ENCODE measurements at regions not wholly inside any gene's neighbourhood (a gene's known extent, or its start where the extent isn't known, plus 50 kb on each side); places are given as distances from the start of the nearest gene placed in this dataset.

GRCh38 chr20:40120827-40121226, 568.2 kb downstream of the MAFB start:
- no peak for DNase-seq

- DNase-seq, result no peak
Measured at GRCh38 chr20:40111282-40111681, 577.8 kb downstream of the MAFB start.

- no peak for DNase-seq
Measured at GRCh38 chr20:40110311-40110831, 578.7 kb downstream of the MAFB start.

- no peak for DNase-seq
Measured at GRCh38 chr20:40109136-40109535, 579.9 kb downstream of the MAFB start.

- DNase-seq, result no peak
Measured at GRCh38 chr20:40108321-40108720, 580.7 kb downstream of the MAFB start.

GRCh38 chr20:40104959-40105358, 584.1 kb downstream of the MAFB start:
- no peak for DNase-seq

- DNase-seq, result no peak
Measured at GRCh38 chr20:40103420-40103819, 585.6 kb downstream of the MAFB start.

GRCh38 chr20:40101560-40101959, 587.5 kb downstream of the MAFB start:
- DNase-seq, result no peak

GRCh38 chr20:40100261-40100660, 588.8 kb downstream of the MAFB start:
- DNase-seq, result no peak

- no peak for DNase-seq
Measured at GRCh38 chr20:40090236-40090635, 598.8 kb downstream of the MAFB start.

- no peak for DNase-seq
Measured at GRCh38 chr20:40087496-40087895, 601.5 kb downstream of the MAFB start.

- DNase-seq, result no peak
Measured at GRCh38 chr20:40085513-40085912, 603.5 kb downstream of the MAFB start.

GRCh38 chr20:40082436-40082835, 606.6 kb downstream of the MAFB start:
- no peak for DNase-seq

- DNase-seq, result no peak
Measured at GRCh38 chr20:40081653-40082052, 607.4 kb downstream of the MAFB start.

GRCh38 chr20:40080041-40080652, 608.9 kb downstream of the MAFB start:
- no peak for DNase-seq

GRCh38 chr20:40073535-40074111, 615.4 kb downstream of the MAFB start:
- DNase-seq, result no peak

- DNase-seq, result no peak
Measured at GRCh38 chr20:40072907-40073306, 616.1 kb downstream of the MAFB start.

- no peak for DNase-seq
Measured at GRCh38 chr20:40056171-40056570, 632.9 kb downstream of the MAFB start.

GRCh38 chr20:40055711-40056110, 633.3 kb downstream of the MAFB start:
- DNase-seq, result no peak

- DNase-seq, result no peak
Measured at GRCh38 chr20:40054311-40054710, 634.7 kb downstream of the MAFB start.

- no peak for DNase-seq
Measured at GRCh38 chr20:40050596-40050995, 638.4 kb downstream of the MAFB start.

GRCh38 chr20:40049854-40050253, 639.2 kb downstream of the MAFB start:
- no peak for DNase-seq

- no peak for DNase-seq
Measured at GRCh38 chr20:40046703-40047102, 642.3 kb downstream of the MAFB start.

GRCh38 chr20:40037511-40037910, 651.5 kb downstream of the MAFB start:
- no peak for DNase-seq

GRCh38 chr20:40029589-40029988, 659.4 kb downstream of the MAFB start:
- DNase-seq, result no peak

All from CD4-positive, alpha-beta T cell treated with Interleukin-12 subunit alpha and Interleukin-12 subunit beta, for 1 hour (primary cell).